HG02840 (cell line): ENCODE measurements at regions not wholly inside any gene's neighbourhood (a gene's known extent, or its start where the extent isn't known, plus 50 kb on each side); places are given as distances from the start of the nearest gene placed in this dataset.

Source experiments
- ATAC-seq: cut with Tn5 transposase; IDR thresholded peaks from one replicate; pipeline ENCODE4 v1.9.1; 2021; ENCODE audit warnings: mild to moderate bottlenecking, moderate library complexity, moderate number of reproducible peaks; ENCODE audit not compliant: unreplicated experiment, low FRiP score

- no peak for ATAC-seq
Observed at GRCh38 chr3:181851063-181851462, 139.3 kb downstream of the SOX2 start.

GRCh38 chr3:181855825-181856224, 144.1 kb downstream of the SOX2 start:
- ATAC-seq = no peak

DNA sequence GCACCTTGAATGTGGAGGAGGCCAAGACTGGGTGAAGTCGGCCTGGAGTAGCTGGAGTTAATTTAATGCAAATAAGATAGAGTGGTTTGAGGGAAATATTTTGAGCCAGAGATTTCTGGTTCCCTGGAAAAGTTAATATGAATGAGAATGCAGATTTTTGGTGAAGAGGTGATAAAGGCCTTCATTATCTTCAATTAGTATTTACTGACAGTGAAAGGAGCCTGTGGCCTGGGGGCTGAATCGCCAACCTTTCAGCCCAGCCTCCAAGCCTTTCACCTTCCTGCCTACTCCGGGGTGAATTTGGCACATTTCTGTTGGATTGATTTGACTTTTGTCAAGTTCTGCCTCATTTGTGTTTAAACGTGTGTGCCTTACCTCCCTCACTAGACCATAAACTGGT, 147.8 kb downstream of the SOX2 start:
- no peak for ATAC-seq

DNA sequence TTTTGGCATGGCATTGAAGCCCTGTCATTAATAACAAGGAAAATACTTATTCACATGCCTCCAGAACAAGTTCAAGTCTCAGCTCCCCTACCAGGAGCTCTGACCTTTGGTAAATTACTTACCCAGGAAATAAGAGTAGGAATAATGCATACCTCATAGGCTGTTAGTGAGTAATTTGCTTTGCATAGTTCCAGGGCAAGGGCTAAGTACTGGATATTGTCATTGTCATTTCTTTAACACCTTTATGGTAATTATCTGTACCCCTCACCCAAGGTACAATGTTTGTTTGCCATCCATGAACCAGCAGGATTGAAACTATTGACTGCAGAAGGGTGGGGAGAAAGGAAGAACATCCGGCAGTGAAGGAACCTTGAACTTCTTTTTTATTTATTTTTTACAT, 148.5 kb downstream of the SOX2 start:
- ATAC-seq = no peak

- ATAC-seq = no peak
Observed at GRCh38 chr3:181862502-181862901, 150.8 kb downstream of the SOX2 start.

- no peak for ATAC-seq
Observed at GRCh38 chr3:181868576-181869082, 156.9 kb downstream of the SOX2 start.

DNA sequence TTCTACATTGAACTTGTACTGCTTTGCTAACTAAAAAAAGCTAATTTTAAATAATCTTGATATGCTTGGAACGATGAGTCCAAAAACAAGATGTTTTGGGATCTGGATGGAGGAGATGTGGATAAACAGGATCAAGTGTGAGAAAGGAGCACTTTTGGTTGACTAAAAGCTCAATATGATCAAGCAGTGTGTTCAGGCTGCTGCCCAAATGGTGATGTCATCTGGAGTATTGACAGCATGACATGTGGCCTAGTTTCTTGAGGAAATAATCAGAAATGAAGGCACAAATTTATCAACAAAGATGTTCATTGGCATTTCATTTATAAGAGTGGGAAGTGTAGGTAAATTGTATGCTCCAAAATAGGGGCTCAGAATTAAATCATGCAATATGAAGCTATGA, 161.2 kb downstream of the SOX2 start:
- no peak for ATAC-seq

DNA sequence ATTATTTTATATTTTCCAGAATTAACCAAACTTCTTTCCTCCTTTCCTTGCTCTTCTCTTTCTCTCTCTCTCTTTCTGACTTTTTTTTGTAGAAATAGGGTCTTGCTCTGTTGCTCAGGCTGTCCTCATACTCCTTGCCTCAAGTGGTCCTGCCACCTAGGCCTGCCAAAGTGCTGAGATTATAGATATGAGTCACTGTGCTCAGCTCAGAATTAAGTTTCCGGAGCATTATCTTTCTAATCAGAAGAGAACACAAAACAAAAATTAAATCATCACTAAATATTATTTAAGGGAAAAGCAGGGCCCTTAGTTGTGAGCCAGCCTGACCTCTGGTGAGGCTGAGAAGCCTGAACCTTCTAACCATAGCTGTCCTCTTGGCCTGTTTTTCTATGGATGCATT, 168.2 kb downstream of the SOX2 start:
- no peak for ATAC-seq

- no peak for ATAC-seq
Observed at GRCh38 chr3:181880331-181880730, 168.6 kb downstream of the SOX2 start.

DNA sequence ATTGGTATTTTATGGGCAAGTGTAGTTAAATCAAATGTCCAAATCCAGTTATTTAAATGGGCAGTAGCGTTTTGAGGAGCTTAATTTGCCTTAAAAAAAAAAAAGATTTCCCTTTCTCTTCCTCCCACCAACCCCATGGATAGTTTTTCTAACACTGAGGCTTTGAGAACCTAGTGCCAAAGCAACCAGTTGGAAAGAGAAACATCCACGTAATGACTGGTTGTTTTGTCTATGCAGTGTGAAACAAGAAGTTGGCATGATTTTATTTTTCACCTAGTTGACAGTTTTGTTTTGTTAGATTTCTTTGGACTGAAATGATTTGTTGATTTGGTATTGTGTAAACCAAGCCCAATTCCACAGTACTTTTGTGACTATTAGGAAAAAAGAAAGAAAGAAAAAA, 170.0 kb downstream of the SOX2 start:
- ATAC-seq = no peak

- ATAC-seq = no peak
Observed at GRCh38 chr3:181885868-181886630, 174.3 kb downstream of the SOX2 start.

GRCh38 chr3:181886676-181887075, 175.0 kb downstream of the SOX2 start:
- ATAC-seq = no peak

- ATAC-seq = no peak
Observed at GRCh38 chr3:181887685-181888084, 176.0 kb downstream of the SOX2 start.

DNA sequence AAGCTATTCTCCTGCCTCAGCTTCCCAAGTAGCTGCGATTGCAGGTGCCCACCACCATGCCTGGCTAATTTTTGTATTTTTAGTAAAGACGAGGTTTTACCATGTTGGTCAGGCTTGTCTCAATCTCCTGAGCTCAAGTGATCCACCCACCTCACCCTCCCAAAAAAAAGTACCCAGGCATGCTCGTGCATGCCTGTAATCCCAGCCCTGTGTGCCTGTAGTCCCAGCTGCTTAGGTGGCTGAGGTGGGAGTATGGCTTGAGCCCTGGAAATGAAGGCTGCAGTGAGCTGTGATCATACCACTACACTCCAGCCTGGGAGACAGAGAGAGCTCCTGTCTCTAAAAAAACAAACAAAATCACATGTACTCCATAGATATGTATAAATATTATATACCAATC, 176.5 kb downstream of the SOX2 start:
- no peak for ATAC-seq

GRCh38 chr3:181892848-181893247, 181.1 kb downstream of the SOX2 start:
- ATAC-seq = no peak

GRCh38 chr3:181896605-181897004, 184.9 kb downstream of the SOX2 start:
- ATAC-seq = no peak

- no peak for ATAC-seq
Observed at GRCh38 chr3:181899702-181900101, 188.0 kb downstream of the SOX2 start.

GRCh38 chr3:181901626-181902025, 189.9 kb downstream of the SOX2 start:
- ATAC-seq = no peak

GRCh38 chr3:181906338-181906737, 194.6 kb downstream of the SOX2 start:
- ATAC-seq = no peak

DNA sequence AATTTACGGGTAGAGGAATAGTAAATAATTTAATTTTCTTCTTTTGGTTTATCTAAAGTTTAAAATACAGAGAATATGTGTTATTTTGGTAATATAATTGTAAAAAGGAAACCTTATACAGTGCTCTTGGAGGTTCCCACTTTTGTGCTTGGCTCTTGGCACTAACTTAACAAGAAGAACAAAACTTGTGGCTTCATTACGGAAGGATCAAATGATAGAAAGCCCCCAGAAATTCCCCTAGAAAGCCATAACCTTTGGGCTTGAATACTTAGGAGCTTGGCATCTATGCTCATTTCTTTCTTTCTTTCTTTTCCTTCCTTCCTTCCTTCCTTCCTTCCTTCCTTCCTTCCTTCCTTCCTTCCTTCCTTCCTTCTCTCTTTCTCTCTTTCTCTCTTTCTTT, 197.5 kb downstream of the SOX2 start:
- ATAC-seq = no peak

DNA sequence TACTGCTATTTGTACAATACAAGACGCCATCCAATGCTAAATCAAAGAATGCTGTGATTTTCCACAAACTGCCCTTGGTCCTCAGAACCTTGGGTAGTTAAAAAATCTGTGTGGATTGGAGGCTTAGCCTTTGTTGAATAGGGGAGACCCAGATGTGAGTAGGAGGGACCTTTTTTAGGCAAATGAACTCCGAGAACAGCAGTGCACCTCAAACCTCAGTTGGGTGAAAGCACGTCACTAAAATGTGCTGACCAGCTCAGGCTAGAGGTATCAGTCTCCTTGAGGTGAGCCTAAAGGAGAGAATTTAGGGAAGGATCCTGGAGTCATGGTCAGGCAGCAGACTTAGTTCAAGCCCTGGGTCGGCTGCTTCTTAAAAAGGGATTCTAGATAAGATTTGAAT, 200.7 kb downstream of the SOX2 start:
- ATAC-seq = no peak

GRCh38 chr3:181913254-181913653, 201.5 kb downstream of the SOX2 start:
- ATAC-seq = no peak

- ATAC-seq = no peak
Observed at GRCh38 chr3:181915551-181915950, 203.8 kb downstream of the SOX2 start.
